Neural cell (in vitro differentiated cells): ENCODE measurements at regions not wholly inside any gene's neighbourhood (a gene's known extent, or its start where the extent isn't known, plus 50 kb on each side); places are given as distances from the start of the nearest gene placed in this dataset.

Experiments
- H2AFZ ChIP-seq: fragments of 200-600, 300-800 bp; sonication (generic), shearing (Covaris generic); 2 replicates; pipeline ENCODE4 v1.6.0; 2014; ENCODE audit warnings: low read depth, mild to moderate bottlenecking, antibody characterized with exemption, low read length, moderate library complexity
- H3F3A ChIP-seq: fragments of 200-600 bp; shearing (Covaris generic); 2 replicates; pipeline ENCODE4 v1.6.1; 2016; ENCODE audit warnings: mild to moderate bottlenecking, moderate library complexity, mixed read lengths, antibody characterized with exemption, low read length; ENCODE audit not compliant: insufficient read depth, poor library complexity, severe bottlenecking
- H3K27ac ChIP-seq: fragments of 200-600, 300-800 bp; sonication (generic), shearing (Covaris generic); 2 replicates; pipeline ENCODE4 v1.5.1; 2014; ENCODE audit warnings: mild to moderate bottlenecking, low read length, moderate library complexity
- H3K27me3 ChIP-seq: fragments of 300-800, 200-600 bp; sonication (generic), shearing (Covaris generic); 2 replicates; pipeline ENCODE4 v1.6.0; 2014; ENCODE audit warnings: mild to moderate bottlenecking, low read depth, low read length, moderate library complexity; ENCODE audit not compliant: insufficient read depth
- H3K36me3 ChIP-seq: fragments of 300-800, 200-600 bp; sonication (generic), shearing (Covaris generic); 2 replicates; pipeline ENCODE4 v1.5.1; 2014; ENCODE audit warnings: mild to moderate bottlenecking, antibody characterized with exemption, low read length, moderate library complexity; ENCODE audit not compliant: insufficient read depth
- H3K4me2 ChIP-seq: fragments of 300-800, 200-600 bp; sonication (generic), shearing (Covaris generic); 2 replicates; pipeline ENCODE4 v1.6.0; 2014; ENCODE audit warnings: mild to moderate bottlenecking, low read length
- H3K4me3 ChIP-seq: fragments of 300-800, 200-600 bp; sonication (generic), shearing (Covaris generic); 2 replicates; pipeline ENCODE4 v1.5.1; 2014; ENCODE audit warnings: mild to moderate bottlenecking, low read length, moderate library complexity
- H3K79me2 ChIP-seq: fragments of 200-600 bp; shearing (Covaris generic); replicated peaks from 2 replicates; pipeline ENCODE4 v1.6.0; 2014; ENCODE audit warnings: mild to moderate bottlenecking, low read length, moderate library complexity; ENCODE audit not compliant: insufficient read depth
- H3K9ac ChIP-seq: fragments of 300-800, 200-600 bp; sonication (generic), shearing (Covaris generic); 2 replicates; pipeline ENCODE4 v1.6.1; 2016; ENCODE audit warnings: mild to moderate bottlenecking, low read length, mixed read lengths
- H3K9me2 ChIP-seq: fragments of 200-600 bp; shearing (Covaris generic); 2 replicates; pipeline ENCODE4 v1.6.1; 2016; ENCODE audit warnings: mild to moderate bottlenecking, low read length, mixed read lengths; ENCODE audit not compliant: insufficient read depth
- H3K9me3 ChIP-seq: fragments of 200-600, 300-800 bp; sonication (generic), shearing (Covaris generic); 2 replicates; pipeline ENCODE4 v1.6.1; 2016; ENCODE audit warnings: mild to moderate bottlenecking, mixed run types, low read length, moderate library complexity, mixed read lengths
- H4K20me1 ChIP-seq: fragments of 200-600 bp; shearing (Covaris generic); 2 replicates; pipeline ENCODE4 v1.6.1; 2016; ENCODE audit warnings: mild to moderate bottlenecking, mixed run types; ENCODE audit not compliant: insufficient read depth
- CTCF ChIP-seq: fragments of 450-650 bp; IDR thresholded peaks from 2 replicates; pipeline ENCODE4 v1.5.1; 2014; ENCODE audit warnings: antibody characterized with exemption, mild to moderate bottlenecking, moderate library complexity; ENCODE audit not compliant: poor library complexity, severe bottlenecking
- EP300 ChIP-seq: fragments of 450-650 bp; conservative IDR thresholded peaks from 2 replicates; pipeline ENCODE4 v1.6.1; 2014; ENCODE audit warnings: antibody characterized with exemption, mild to moderate bottlenecking, moderate library complexity; ENCODE audit not compliant: poor library complexity, severe bottlenecking
- EZH2 ChIP-seq: fragments of 200-600, 300-800 bp; shearing (Covaris generic), sonication (generic); IDR thresholded peaks from 2 replicates; pipeline ENCODE4 v1.6.1; 2014; ENCODE audit warnings: antibody characterized with exemption, low read length, borderline replicate concordance, mild to moderate bottlenecking; ENCODE audit not compliant: insufficient read depth, poor library complexity, severe bottlenecking
- MXI1 ChIP-seq: fragments of 450-650 bp; conservative IDR thresholded peaks from 2 replicates; pipeline ENCODE4 v1.6.1; 2014; ENCODE audit warnings: antibody characterized with exemption, mild to moderate bottlenecking; ENCODE audit not compliant: poor library complexity, severe bottlenecking
- POLR2AphosphoS5 ChIP-seq: IDR thresholded peaks from 2 replicates; pipeline ENCODE4 v1.6.1; 2012
- RAD21 ChIP-seq: fragments of 450-650 bp; conservative IDR thresholded peaks from 2 replicates; pipeline ENCODE4 v1.6.1; 2014; ENCODE audit warnings: antibody characterized with exemption, mild to moderate bottlenecking, moderate library complexity
- REST ChIP-seq: IDR thresholded peaks from 2 replicates; pipeline ENCODE4 v1.6.1; 2012; ENCODE audit warnings: borderline replicate concordance
- SMC3 ChIP-seq: fragments of 450-650 bp; conservative IDR thresholded peaks from 2 replicates; pipeline ENCODE4 v1.6.1; 2014; ENCODE audit warnings: antibody characterized with exemption, mild to moderate bottlenecking, moderate library complexity; ENCODE audit not compliant: poor library complexity
- TAF1 ChIP-seq: IDR thresholded peaks from 2 replicates; pipeline ENCODE4 v1.6.1; 2012; ENCODE audit warnings: low read depth

DNA sequence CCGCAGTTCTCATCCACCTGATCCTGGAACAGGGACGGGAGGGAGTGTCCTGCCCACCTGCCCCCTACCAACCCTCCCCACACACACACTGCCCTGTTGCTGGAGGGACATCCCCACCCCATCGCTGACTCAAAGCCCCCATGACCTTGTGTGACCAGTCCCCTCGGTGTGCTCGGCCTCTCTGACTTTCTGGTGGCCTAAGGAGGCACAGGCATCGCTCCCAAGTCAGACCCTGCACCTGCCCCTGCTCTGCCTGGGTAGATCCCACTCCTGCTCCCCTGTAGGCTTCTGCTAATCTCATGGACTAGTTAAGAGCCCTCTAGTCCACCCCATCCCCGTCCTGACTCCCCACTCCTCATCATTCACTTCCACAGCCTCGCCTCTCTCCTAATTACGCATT is 58.8 kb upstream of the DOCK1 start:
- H3K27me3 ChIP-seq: no peaks in the 10 kb centered on the region
- no peaks in the 10 kb centered on the region for H3K9me2 ChIP-seq
- no peak for TF ChIP-seq SMC3
- no peak for TF ChIP-seq POLR2AphosphoS5
- no peak for TF ChIP-seq REST
- no peak for TF ChIP-seq EZH2
- TF ChIP-seq TAF1: no peak
- no peak for TF ChIP-seq RAD21
- no peak for TF ChIP-seq EP300
- TF ChIP-seq MXI1: no peak
- TF ChIP-seq CTCF: no peak

DNA sequence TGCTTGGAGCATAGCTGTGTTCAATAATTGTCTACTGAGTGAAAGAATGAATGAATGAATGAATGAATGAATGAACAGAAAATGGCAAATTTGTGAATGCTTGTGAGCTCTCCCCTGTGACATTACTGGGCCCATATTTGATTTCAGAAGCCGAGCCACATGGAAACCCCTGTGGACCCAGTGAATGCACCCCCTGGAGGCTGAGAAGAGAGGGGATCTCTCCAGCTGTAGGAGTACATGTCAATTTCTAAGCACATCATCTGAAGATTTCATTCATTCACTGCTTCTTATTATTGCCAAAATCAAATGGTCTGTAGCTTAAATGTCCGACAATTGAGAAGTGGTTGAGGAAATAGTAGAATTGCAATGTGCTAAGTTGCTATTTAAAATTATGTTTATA is 58.3 kb upstream of the DOCK1 start:
- Histone ChIP-seq H2AFZ (no peak overlapping the region), H3K27me3 (no peaks in the 10 kb centered on the region), H4K20me1 (no peaks in the 10 kb centered on the region), H3F3A (no peaks in the 10 kb centered on the region), H3K4me3 (no peak overlapping the region), H3K36me3 (no peaks in the 10 kb centered on the region), H3K4me2 (no peak overlapping the region), H3K9ac (no peak overlapping the region), H3K27ac (no peak overlapping the region), H3K79me2 (no peaks in the 10 kb centered on the region), H3K9me2 (no peaks in the 10 kb centered on the region), H3K9me3 (no peaks in the 10 kb centered on the region)
- no peak for TF ChIP-seq POLR2AphosphoS5
- TF ChIP-seq RAD21: no peak
- TF ChIP-seq TAF1: no peak
- no peak for TF ChIP-seq EP300
- no peak for TF ChIP-seq EZH2
- no peak for TF ChIP-seq MXI1
- TF ChIP-seq SMC3: no peak
- TF ChIP-seq REST: no peak
- no peak for TF ChIP-seq CTCF

More for the DNA sequence above, 58.8 kb upstream of the DOCK1 start:
- H3K4me2 ChIP-seq: no peak overlapping the region
- H4K20me1 ChIP-seq: no peaks in the 10 kb centered on the region
- no peak overlapping the region for H3K4me3 ChIP-seq
- H3K36me3 ChIP-seq: no peaks in the 10 kb centered on the region
- no peak overlapping the region for H3K9ac ChIP-seq
- H3K27ac ChIP-seq: no peak overlapping the region
- H3K9me3 ChIP-seq: no peaks in the 10 kb centered on the region
- H3F3A ChIP-seq: no peaks in the 10 kb centered on the region
- H3K79me2 ChIP-seq: no peaks in the 10 kb centered on the region
- H2AFZ ChIP-seq: no peak overlapping the region
